Naive thymus-derived CD4-positive, alpha-beta T cell (primary cell): ENCODE measurements at regions not wholly inside any gene's neighbourhood (a gene's known extent, or its start where the extent isn't known, plus 50 kb on each side); places are given as distances from the start of the nearest gene placed in this dataset.
A peak's percentile ranks its signal among the peaks of the same experiment; 100 is the strongest.

Experiments used
- ATAC-seq: fragments of 150-1000 bp; cut with Tn5 transposase; 2 replicates; pipeline ENCODE4 v1.10.0; 2021; ENCODE audit warnings: mild to moderate bottlenecking, moderate library complexity
- CTCF ChIA-PET: fragments of 350-600 bp; sonication (Branson Sonifier 250); formaldehyde crosslinking; loops from one replicate; lab custom pipeline; 2021; ENCODE audit warnings: antibody characterized with exemption; lab: Charles Lee
- POLR2A ChIA-PET: fragments of 350-600 bp; sonication (Branson Sonifier 250); formaldehyde crosslinking; loops from one replicate; lab custom pipeline; 2021; ENCODE audit warnings: antibody characterized with exemption, inconsistent platforms; lab: Charles Lee
- DNase-seq, 9 donors: peaks; one replicate each; pipeline versions ENCODE4 v3.0.0 to v3.0.0-alpha.2; 2020 to 2022; ENCODE audit warnings: mixed read lengths in 1 of 9
- H3K27ac ChIP-seq: one replicate; pipeline ENCODE4 v1.7.0; 2013; ENCODE audit warnings: mild to moderate bottlenecking, low read depth, low read length, moderate library complexity
- H3K27me3 ChIP-seq, 2 donors: one replicate each; pipeline ENCODE4 v1.7.0; 2013; ENCODE audit warnings: low read length in 2 of 2, mild to moderate bottlenecking in 2 of 2, moderate library complexity in 2 of 2; ENCODE audit not compliant: control insufficient read depth in 2 of 2, insufficient read depth in 2 of 2
- H3K36me3 ChIP-seq, 3 experiments: 1 replicate in 2 of 3; 2 replicates in 1 of 3; pipeline ENCODE4 v1.7.0; 2013; ENCODE audit warnings: low read length in 3 of 3, mild to moderate bottlenecking in 3 of 3, moderate library complexity in 1 of 3; ENCODE audit not compliant: insufficient read depth in 3 of 3, control insufficient read depth in 2 of 3
- H3K4me1 ChIP-seq, 2 donors: one replicate each; pipeline ENCODE4 v1.7.0; 2013; ENCODE audit warnings: low read length in 2 of 2, mild to moderate bottlenecking in 2 of 2, moderate library complexity in 1 of 2; ENCODE audit not compliant: control insufficient read depth in 2 of 2, insufficient read depth in 2 of 2
- H3K4me3 ChIP-seq: 2 replicates; pipeline ENCODE4 v1.7.0; 2013; ENCODE audit warnings: mild to moderate bottlenecking, low read length
- H3K9me3 ChIP-seq, 3 experiments: 1 replicate in 2 of 3; 2 replicates in 1 of 3; pipeline ENCODE4 v1.7.0; 2013; ENCODE audit warnings: low read length in 3 of 3; ENCODE audit not compliant: control insufficient read depth in 2 of 3
- H3K27ac Mint-ChIP-seq, 9 donors: one replicate each; pipeline ENCODE4 v1.8.0; 2020 to 2022; ENCODE audit warnings: mixed read lengths in 9 of 9, mild to moderate bottlenecking in 8 of 9, moderate library complexity in 5 of 9, inconsistent platforms in 2 of 9
- H3K27me3 Mint-ChIP-seq, 5 donors: one replicate each; pipeline ENCODE4 v1.8.0; 2021 to 2022; ENCODE audit warnings: mixed read lengths in 5 of 5, mild to moderate bottlenecking in 1 of 5
- H3K36me3 Mint-ChIP-seq, 5 donors: one replicate each; pipeline ENCODE4 v1.8.0; 2020 to 2022; ENCODE audit warnings: mixed read lengths in 5 of 5, mild to moderate bottlenecking in 3 of 5, inconsistent platforms in 1 of 5
- H3K4me1 Mint-ChIP-seq, 7 donors: one replicate each; pipeline ENCODE4 v1.8.0; 2020 to 2022; ENCODE audit warnings: mixed read lengths in 7 of 7, mild to moderate bottlenecking in 3 of 7, inconsistent platforms in 1 of 7
- H3K4me3 Mint-ChIP-seq, 10 donors: one replicate each; pipeline ENCODE4 v1.8.0; 2020 to 2022; ENCODE audit warnings: mild to moderate bottlenecking in 10 of 10, mixed read lengths in 10 of 10, moderate library complexity in 6 of 10, inconsistent platforms in 2 of 10
- H3K9me3 Mint-ChIP-seq, 11 donors: one replicate each; pipeline ENCODE4 v1.8.0; 2020 to 2022; ENCODE audit warnings: mixed read lengths in 11 of 11, mild to moderate bottlenecking in 4 of 11, inconsistent platforms in 1 of 11, moderate library complexity in 1 of 11
- intact Hi-C, 2 donors: fragments of 100-400 bp; cut with micrococcal nuclease; formaldehyde crosslinking; loops; one replicate each; pipeline ENCODE4 v1.15.1; 2023

DNA sequence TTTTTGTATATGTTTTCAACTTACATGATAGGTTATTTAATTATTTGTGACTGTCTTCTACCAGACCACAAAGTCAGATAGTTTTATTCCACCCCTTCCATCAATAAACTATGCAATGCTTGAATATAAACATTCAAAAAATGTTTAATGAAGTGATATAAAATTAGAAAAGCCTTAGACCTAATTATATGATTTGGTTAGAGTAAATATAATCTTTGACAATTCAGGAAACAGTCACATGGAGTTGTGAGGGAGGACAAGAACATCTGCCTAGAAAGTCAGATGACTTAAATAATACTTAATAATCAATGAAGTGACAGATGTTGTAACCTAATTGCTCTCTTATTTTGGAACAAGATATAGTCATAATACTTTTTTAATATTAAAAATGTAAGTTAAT, 710.3 kb downstream of the ZBBX start:
- Histone ChIP-seq H3K27ac (no peak overlapping the region), H3K36me3 (no peaks in the 10 kb centered on the region), H3K9me3 (no peaks in the 10 kb centered on the region), H3K27me3 (no peaks in the 10 kb centered on the region), H3K4me3 (no peak overlapping the region), H3K4me1 (no peaks in the 10 kb centered on the region)
- peaks cover under 1 to 10% (median 4%) of the 10 kb centered on the region in 11 donors for H3K9me3 Mint-ChIP-seq
- intact Hi-C loops = no loop called here
- POLR2A ChIA-PET = no interaction called here
- H3K27me3 Mint-ChIP-seq = no peaks in the 10 kb centered on the region
- H3K4me1 Mint-ChIP-seq = no peaks in the 10 kb centered on the region
- DNase-seq (no peak), ATAC-seq (no peak)
- no peaks in the 10 kb centered on the region for H3K36me3 Mint-ChIP-seq
- H3K4me3 Mint-ChIP-seq = no peak overlapping the region
- H3K27ac Mint-ChIP-seq = no peak overlapping the region
- CTCF ChIA-PET = no interaction called here

DNA sequence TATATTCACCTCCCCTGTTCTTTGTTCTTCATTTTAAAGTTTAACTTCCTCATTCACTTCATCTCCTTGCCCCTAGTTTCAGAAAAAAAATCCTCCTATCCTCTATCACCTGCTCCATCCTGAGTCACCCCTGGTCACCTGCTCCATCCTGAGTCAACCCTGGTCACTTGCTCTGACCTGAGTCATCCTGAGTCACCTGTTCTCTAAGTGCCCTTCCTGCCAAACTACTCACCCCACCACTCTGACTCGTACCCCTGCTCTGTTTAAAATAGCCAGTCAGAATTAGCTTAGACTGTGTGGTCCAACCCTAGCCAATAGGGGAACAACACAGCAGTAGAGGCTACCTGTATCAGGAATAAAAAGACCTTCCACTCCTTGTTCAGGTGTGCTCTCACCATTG, 716.9 kb downstream of the ZBBX start:
- POLR2A ChIA-PET = no interaction called here
- Histone ChIP-seq H3K36me3 (no peaks in the 10 kb centered on the region), H3K4me3 (no peak overlapping the region), H3K9me3 (no peaks in the 10 kb centered on the region), H3K27ac (no peak overlapping the region), H3K4me1 (no peaks in the 10 kb centered on the region), H3K27me3 (no peaks in the 10 kb centered on the region)
- intact Hi-C loops = no loop called here
- CTCF ChIA-PET = no interaction called here
- ATAC-seq (no peak), DNase-seq (no peak)
- H3K4me1 Mint-ChIP-seq = no peaks in the 10 kb centered on the region
- H3K27ac Mint-ChIP-seq = no peak overlapping the region
- H3K4me3 Mint-ChIP-seq = no peak overlapping the region
- peaks cover 0 to 44% (median 9%) of the 10 kb centered on the region in 11 donors for H3K9me3 Mint-ChIP-seq
- no peaks in the 10 kb centered on the region for H3K36me3 Mint-ChIP-seq
- H3K27me3 Mint-ChIP-seq = no peaks in the 10 kb centered on the region

DNA sequence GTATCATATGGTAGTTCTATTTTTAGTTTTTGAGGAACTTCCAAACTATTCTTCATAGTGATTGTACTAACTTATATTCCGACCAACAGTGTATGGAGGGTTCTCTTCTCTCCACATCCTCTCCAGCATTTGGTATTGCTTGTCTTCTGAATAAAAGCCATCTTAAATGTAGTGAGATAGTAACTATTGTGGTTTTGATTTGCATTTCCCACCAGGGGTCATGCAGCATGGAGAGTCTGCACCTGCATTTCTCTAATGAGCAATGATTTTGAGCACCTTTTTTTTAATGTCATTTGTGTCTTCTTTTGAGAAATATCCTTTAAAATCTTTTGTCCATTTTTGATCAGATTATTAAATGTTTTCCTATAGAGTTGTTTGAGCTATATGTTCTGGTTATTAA, 718.5 kb downstream of the ZBBX start:
- H3K27me3 Mint-ChIP-seq = no peaks in the 10 kb centered on the region
- Histone ChIP-seq H3K27ac (no peak overlapping the region), H3K36me3 (no peaks in the 10 kb centered on the region), H3K27me3 (no peaks in the 10 kb centered on the region), H3K9me3 (no peaks in the 10 kb centered on the region), H3K4me3 (no peak overlapping the region), H3K4me1 (no peaks in the 10 kb centered on the region)
- no peak for DNase-seq
- no peak for ATAC-seq
- ChIA-PET CTCF (no interaction called here), POLR2A (no interaction called here)
- no peak overlapping the region for H3K27ac Mint-ChIP-seq
- intact Hi-C loops = no loop called here
- H3K9me3 Mint-ChIP-seq = peaks cover 2 to 49% (median 16%) of the 10 kb centered on the region in 11 donors
- no peak overlapping the region for H3K4me3 Mint-ChIP-seq
- no peaks in the 10 kb centered on the region for H3K4me1 Mint-ChIP-seq
- H3K36me3 Mint-ChIP-seq = no peaks in the 10 kb centered on the region

DNA sequence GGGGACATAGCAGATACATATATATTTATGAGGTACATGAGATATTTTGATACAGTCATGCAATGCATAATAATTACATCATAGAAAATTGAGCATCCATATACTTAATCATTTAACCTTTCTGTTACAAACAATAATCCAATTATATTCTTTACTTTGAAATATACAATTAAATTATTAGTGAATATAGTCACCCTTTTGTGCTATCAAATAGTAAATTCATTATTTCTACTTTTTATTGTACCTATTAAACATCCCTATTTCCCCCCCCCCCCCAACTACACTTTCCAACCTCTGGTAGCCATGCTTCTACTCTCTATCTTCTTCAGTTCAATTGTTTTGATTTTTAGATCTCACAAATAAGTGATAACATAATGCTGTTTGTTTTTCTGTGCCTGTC, 719.1 kb downstream of the ZBBX start:
- no peak for DNase-seq
- Mint-ChIP-seq H3K4me1 (no peaks in the 10 kb centered on the region), H3K27me3 (no peaks in the 10 kb centered on the region), H3K36me3 (no peaks in the 10 kb centered on the region), H3K9me3 (peaks cover 2 to 54% (median 17%) of the 10 kb centered on the region in 11 donors), H3K27ac (no peak overlapping the region), H3K4me3 (no peak overlapping the region)
- CTCF ChIA-PET = no interaction called here
- no peaks in the 10 kb centered on the region for H3K27me3 ChIP-seq
- intact Hi-C loops = no loop called here
- H3K4me1 ChIP-seq = no peaks in the 10 kb centered on the region
- no peak overlapping the region for H3K4me3 ChIP-seq
- H3K27ac ChIP-seq = no peak overlapping the region
- POLR2A ChIA-PET = no interaction called here
- no peak for ATAC-seq
- no peaks in the 10 kb centered on the region for H3K36me3 ChIP-seq
- H3K9me3 ChIP-seq = no peaks in the 10 kb centered on the region

DNA sequence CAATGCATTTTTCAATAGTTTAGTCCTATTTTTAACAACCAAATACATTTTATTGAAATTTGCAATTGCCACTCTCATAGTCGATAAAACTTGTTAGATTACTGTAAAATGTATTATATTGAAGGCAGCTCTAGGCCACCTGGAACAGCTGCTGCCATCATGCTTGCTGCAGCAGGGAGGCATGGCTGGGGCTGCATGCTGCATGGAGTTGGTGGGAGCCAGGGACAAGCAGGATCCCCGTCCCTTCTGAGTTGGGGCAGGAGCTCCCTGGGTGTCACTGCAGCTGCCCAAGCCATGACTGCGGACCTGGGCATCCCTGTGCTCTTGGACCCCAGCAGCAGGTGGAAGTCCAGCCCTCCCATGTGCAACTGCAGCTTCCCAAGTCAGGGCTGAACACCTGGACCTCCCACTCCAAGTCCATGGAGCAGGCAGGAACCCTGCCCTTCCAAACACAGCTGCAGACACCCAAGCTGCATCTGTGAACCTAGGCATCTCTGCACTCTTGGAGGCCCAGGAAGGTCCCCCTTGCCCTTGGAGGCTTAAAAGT, 742.0 kb downstream of the ZBBX start:
- H3K9me3 Mint-ChIP-seq = peaks cover 0 to 4% (median 0%) of the 10 kb centered on the region in 11 donors
- POLR2A ChIA-PET = no interaction called here
- ATAC-seq = no peak
- no peak overlapping the region for H3K4me3 Mint-ChIP-seq
- H3K4me1 ChIP-seq = no peaks in the 10 kb centered on the region
- no peaks in the 10 kb centered on the region for H3K27me3 Mint-ChIP-seq
- H3K4me3 ChIP-seq = no peak overlapping the region
- H3K4me1 Mint-ChIP-seq = no peaks in the 10 kb centered on the region
- H3K27ac Mint-ChIP-seq = no peak overlapping the region
- no peaks in the 10 kb centered on the region for H3K36me3 Mint-ChIP-seq
- no peak overlapping the region for H3K27ac ChIP-seq
- CTCF ChIA-PET = no interaction called here
- no peaks in the 10 kb centered on the region for H3K36me3 ChIP-seq
- no peaks in the 10 kb centered on the region for H3K9me3 ChIP-seq
- H3K27me3 ChIP-seq = no peaks in the 10 kb centered on the region
- DNase-seq = no peak
- intact Hi-C loops = no loop called here

DNA sequence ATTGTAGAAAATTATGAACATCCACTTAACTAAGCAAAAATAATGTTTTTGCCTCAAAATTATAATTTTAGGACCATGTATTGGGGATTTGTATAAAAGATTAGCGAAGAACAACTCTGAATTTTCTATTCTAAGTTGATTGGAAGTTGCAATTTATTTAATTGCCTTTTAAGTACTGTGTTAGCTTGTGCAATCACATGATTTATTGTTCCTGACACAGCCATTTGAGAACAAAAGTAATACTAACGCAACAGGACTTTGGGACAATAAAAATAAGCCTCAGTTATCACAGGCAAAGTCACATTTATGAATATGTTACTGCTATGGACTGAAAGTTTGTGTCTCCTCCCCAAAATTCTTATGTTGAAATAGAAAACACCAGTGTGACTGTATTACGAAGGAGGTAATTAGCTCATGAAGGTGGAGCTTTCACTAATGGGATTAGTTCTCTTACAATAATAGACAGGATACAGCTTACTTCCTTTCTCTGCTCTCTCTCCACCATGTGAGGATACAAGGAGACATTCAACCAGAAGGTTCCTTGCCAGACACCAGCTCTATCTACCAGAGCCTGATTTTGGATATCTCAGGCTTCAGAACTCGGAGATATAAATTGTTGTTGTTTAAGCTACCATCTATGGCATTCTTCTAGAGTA, 745.9 kb downstream of the ZBBX start:
- Mint-ChIP-seq H3K4me1 (no peaks in the 10 kb centered on the region), H3K4me3 (no peak overlapping the region), H3K9me3 (peaks cover 0 to 7% (median 4%) of the 10 kb centered on the region in 11 donors), H3K27me3 (no peaks in the 10 kb centered on the region), H3K27ac (peak overlapping the region in 1 of 9 donors; percentile 34), H3K36me3 (no peaks in the 10 kb centered on the region)
- Histone ChIP-seq H3K36me3 (no peaks in the 10 kb centered on the region), H3K4me3 (no peak overlapping the region), H3K9me3 (no peaks in the 10 kb centered on the region), H3K27me3 (no peaks in the 10 kb centered on the region), H3K27ac (no peak overlapping the region), H3K4me1 (no peaks in the 10 kb centered on the region)
- ChIA-PET POLR2A (no interaction called here), CTCF (interaction anchor here (0.6 kb wide), 2 partner anchors 8 to 702 kb away, joined by 3 to 4 read pairs; no protein-coding TSS in a partner anchor)
- ATAC-seq (no peak), DNase-seq (no peak)
- intact Hi-C loops = no loop called here

DNA sequence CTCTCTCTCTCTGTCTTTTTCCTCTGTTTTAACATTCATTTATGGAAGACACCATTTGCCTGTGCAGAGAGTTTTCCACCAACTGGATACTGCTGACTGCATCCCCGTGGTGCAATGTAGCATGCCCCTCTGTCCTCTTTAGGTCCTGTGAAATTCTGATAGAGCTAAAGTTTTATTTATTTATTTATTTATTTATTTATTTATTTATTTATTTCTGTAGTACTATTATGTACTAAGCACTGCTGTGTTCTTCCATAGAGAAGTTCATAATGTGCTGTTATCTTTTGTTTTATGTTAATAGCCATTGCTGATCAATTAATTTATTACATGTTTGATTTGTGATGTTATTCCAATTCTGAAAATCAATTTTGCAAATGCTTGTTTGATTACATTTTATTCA, 749.9 kb downstream of the ZBBX start:
- H3K27ac ChIP-seq = no peak overlapping the region
- ChIA-PET POLR2A (no interaction called here), CTCF (interaction anchor here (0.6 kb wide), 1 partner anchor 53 kb away, joined by 3 read pairs; no protein-coding TSS in a partner anchor)
- intact Hi-C loops = no loop called here
- no peaks in the 10 kb centered on the region for H3K9me3 ChIP-seq
- ATAC-seq = no peak
- no peaks in the 10 kb centered on the region for H3K27me3 Mint-ChIP-seq
- H3K4me3 Mint-ChIP-seq = no peak overlapping the region
- no peak overlapping the region for H3K4me3 ChIP-seq
- no peaks in the 10 kb centered on the region for H3K36me3 ChIP-seq
- H3K36me3 Mint-ChIP-seq = no peaks in the 10 kb centered on the region
- no peak for DNase-seq
- peaks cover 0 to 6% (median 3%) of the 10 kb centered on the region in 11 donors for H3K9me3 Mint-ChIP-seq
- H3K4me1 ChIP-seq = no peaks in the 10 kb centered on the region
- H3K27ac Mint-ChIP-seq = no peak overlapping the region
- H3K27me3 ChIP-seq = no peaks in the 10 kb centered on the region
- H3K4me1 Mint-ChIP-seq = no peaks in the 10 kb centered on the region
